ENCODE measurements at regions not wholly inside any gene's neighbourhood (a gene's known extent, or its start where the extent isn't known, plus 50 kb on each side); places are given as distances from the start of the nearest gene placed in this dataset.
"Not testable (repeated sequence)": the region's sequence is repeated elsewhere in the genome, so short reads cannot be mapped to it uniquely, and the experiment has no call there.

- no peak for DNase-seq (ENCODE audit: low spot score)
Observed at GRCh38 chr3:174336784-174337183, 522.4 kb upstream of the NAALADL2 start.

DNA sequence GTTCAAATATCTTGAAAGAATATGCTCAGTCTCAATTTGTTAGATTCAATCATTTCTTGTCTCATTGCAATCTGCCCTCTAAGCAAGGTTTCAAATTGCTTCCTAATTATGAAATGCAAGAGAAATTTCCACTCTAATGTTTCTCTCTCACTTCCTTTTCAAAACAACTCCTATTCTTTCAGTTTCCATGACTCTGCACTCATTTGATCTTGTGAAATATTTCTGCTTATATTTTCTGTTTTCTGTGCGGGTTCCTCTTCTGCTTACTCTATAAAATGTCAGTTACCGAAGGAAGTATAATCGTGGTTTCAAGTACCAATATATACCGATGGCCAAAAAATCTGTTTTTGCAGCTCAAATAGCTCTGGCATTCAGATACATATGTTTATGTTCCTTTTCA, 521.9 kb upstream of the NAALADL2 start:
- no peak for DNase-seq (ENCODE audit: low spot score)

GRCh38 chr3:174340624-174341587, 518.2 kb upstream of the NAALADL2 start:
- no peak for DNase-seq (ENCODE audit: low spot score)

DNA sequence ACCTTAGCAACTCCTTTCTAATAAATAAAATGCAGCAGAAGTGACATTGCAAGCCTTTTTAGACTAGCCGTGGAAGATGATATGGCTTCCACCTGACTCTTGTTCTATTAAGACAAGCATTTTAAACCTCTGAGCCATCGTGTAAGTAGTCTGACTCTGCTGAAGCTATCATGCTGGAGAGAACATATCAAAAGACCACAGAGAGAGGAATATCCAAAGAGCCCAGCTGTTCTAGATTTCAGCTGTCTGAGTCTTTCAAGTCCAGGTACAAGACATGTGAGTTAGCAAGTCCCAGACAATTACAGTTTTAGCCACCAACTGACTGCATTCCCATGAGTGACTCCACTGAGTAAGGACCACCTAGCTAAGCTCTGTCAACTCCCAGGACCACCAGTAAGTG, 517.0 kb upstream of the NAALADL2 start:
- no peak for DNase-seq (ENCODE audit: low spot score)

DNA sequence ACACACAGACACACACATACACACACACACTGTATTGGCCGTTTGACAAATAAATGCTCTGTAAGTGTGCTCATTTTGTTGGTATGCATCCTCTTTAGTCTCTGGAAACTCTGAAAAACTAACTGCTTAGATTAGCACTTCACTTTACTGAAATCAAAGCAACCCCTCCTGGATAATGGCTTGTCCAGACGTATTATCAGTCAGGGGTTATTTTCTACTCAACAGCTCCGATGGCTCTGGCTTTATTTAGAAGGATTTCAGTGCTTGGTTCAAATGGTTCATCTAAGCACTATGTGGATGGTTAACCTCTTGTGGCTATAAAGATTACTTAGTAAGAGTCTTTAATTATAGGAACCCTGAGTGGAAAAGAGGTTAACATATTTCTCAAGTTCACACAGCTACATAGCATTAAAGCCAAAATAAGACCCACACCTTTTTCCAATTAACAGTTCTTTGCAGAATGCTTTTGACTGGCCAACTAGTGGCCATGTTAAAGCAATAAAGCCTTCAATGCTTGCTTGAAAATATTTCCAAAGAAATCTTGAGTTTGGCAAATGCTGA, 516.1 kb upstream of the NAALADL2 start:
- DNase-seq (ENCODE audit: low spot score) = no peak

DNA sequence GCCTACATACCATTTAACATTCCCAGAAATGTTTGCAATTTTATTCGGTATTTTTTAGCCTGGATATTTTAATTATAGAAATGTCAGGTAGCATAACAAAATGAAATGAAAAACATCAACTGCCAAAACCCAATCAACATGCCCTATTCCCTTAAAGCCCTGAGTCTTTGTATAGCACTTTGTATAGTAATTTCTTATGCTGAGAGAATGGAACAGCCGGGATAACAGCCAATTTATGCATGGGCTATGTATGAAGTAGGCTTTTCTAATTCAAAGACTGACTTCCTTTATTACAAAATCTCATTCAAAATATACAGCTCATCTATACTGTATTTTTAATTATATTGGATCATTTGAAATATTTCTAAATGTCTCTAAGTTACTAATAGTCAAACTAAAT, 513.0 kb upstream of the NAALADL2 start:
- DNase-seq (ENCODE audit: low spot score) = no peak

- DNase-seq (ENCODE audit: low spot score) = no peak
Observed at GRCh38 chr3:174346571-174346970, 512.6 kb upstream of the NAALADL2 start.

- no peak for DNase-seq (ENCODE audit: low spot score)
Observed at GRCh38 chr3:174347474-174348138, 511.5 kb upstream of the NAALADL2 start.

DNA sequence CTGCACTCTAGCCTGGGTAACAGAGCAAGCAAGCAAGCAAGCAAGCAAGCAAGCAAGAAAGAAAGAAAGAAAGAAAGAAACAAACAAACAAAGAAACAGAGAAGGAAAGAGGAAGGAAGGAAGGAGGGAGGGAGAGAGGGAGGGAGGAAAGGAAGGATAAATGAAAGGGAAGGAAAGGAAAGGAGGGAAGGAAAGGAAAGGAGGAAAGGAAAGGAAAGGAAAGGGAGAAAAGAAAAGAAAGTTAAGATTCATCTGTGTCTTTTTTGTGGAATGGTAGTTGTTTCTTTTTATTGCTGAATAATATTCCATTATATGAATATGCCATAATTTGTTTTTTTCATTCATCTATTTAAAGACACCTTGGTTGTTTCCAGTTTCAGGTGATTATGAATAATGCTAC, 506.9 kb upstream of the NAALADL2 start:
- no peak for DNase-seq (ENCODE audit: low spot score)

DNA sequence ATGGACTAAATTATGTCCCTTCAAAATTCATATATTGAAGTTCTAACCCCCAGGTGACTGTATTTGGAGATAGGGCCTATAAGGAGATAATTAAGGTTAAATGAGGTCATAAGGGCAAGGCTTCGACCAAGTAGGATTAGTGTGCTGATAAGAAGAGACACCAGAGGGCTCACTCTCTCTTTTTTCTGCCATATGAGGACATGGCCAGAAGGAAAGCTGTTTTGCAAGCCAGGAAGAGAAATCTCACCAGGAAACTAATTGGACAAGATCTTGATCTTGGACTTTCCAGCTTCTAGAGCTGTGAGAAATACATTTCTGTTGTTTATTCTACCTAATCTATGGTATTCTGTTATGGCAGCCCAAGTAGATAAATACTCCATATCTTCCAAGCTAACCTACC, 503.6 kb upstream of the NAALADL2 start:
- no peak for DNase-seq (ENCODE audit: low spot score)

DNA sequence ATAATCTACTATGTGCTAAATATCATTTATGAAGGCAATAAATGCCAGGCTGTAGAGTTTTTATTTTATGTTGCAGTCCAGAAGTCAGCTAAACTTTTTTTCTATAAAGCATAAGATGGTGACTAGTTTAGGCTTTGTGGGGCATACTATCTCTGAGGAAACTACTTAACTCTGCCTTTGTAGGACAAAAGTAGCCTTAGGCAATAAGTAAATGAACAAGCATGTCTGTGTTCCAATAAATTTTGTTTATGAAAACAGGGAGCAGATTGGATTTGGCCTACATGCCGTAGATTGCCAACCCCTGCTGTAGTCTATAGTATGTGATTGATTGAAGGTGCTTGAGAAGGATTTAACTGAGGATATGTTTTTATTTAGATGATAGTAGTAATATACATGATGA, 502.5 kb upstream of the NAALADL2 start:
- no peak for DNase-seq (ENCODE audit: low spot score)

DNA sequence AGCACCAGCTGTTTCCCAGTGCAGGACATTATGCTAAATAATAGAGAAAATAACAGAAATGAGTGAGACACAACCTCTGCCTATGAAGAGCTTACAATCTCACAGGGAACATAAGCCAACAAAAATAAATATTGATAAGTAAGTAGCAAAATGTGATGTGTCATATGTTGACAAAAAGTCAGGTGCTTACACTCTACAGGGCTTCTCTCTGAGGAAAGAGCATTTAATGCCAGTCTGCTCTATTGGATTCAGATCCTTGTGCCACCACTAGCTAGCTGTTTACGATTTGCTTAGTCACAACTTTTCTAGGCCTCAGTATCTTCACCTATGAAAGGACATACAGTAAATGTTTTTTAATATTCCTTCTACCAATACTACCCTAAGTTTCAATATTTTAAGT, 500.9 kb upstream of the NAALADL2 start:
- DNase-seq (ENCODE audit: low spot score) = no peak

DNA sequence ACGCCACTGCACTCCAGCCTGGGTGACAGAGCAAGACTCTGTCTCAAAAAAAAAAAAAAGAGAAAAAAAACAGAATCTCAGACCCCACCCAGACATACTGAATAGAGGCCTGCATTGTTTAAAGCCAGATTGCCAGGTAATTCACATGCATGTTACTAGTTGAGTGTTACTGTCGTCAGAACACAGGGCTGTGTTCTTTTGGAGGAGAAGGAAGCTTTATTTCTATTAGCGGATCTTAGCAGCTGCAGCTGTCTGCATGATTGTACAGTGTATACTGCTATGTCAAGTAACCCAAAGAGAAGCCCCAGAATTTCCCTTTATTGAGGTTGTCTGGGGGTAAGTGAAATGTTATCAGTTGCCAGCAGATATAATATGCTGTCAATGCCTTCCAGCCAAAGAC, 496.6 kb upstream of the NAALADL2 start:
- no peak for DNase-seq (ENCODE audit: low spot score)

DNA sequence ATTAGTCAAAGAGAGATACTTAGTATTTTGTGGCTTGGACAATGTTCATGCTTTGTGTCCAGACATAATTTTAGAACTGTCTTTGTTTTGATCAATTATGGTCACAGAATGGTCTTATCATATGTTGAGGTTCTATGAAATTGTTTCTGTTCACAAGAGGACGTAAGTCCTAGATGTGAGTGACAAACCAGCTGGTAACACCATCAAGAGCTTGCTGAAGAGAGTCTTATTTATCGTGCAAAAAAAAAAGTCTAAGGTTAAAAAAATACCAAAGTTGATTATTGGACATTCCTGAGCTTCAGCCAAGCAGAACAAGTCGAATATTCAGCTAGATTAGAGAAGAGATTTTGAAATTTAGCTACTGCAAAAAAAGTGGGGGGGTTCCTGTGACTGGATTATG, 495.9 kb upstream of the NAALADL2 start:
- no peak for DNase-seq (ENCODE audit: low spot score)

DNA sequence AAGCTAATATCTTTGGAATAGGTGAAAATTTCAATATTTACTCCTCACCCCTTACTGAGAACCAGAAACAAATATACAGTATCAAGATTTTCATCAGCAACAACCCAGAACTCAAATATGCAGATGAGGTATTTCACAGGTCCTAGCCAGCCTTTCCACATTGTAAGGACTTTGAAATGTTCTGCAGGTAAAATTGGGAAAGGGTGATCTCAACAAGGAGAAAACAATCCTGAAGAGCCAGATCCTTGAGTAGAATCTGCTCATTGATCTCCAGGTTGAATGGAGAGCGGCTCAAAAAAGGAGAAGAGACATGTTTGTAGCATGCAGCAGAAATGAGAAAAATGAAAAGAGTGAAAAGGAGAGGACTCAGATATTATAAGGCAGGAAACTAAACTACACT, 493.3 kb upstream of the NAALADL2 start:
- no peak for DNase-seq (ENCODE audit: low spot score)

DNA sequence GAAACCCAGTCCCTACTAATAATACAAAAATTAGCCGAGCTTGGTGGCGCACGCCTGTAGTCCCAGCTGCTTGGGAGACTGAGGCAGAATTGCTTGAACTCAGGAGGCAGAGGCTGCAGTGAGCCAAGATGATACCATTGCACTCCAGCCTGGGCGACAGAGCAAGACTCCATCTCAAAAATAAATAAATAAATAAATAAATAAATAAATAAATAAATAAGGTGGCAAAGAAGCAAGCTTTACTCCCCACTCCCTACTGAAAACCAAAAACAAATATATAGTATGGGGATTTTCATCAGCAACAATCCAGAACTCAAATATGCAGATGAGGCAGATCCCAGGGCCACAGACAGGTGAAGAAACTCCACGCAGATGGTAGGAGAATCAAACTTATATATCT, 492.2 kb upstream of the NAALADL2 start:
- not testable (repeated sequence) for DNase-seq (ENCODE audit: low spot score)

GRCh38 chr3:174376346-174376745, 482.8 kb upstream of the NAALADL2 start:
- peak; percentile 24 for DNase-seq (ENCODE audit: low spot score)

- DNase-seq (ENCODE audit: low spot score) = no peak
Observed at GRCh38 chr3:174377096-174377495, 482.0 kb upstream of the NAALADL2 start.

GRCh38 chr3:174377684-174378083, 481.4 kb upstream of the NAALADL2 start:
- DNase-seq (ENCODE audit: low spot score) = no peak

GRCh38 chr3:174382878-174383277, 476.3 kb upstream of the NAALADL2 start:
- DNase-seq (ENCODE audit: low spot score) = no peak

- no peak for DNase-seq (ENCODE audit: low spot score)
Observed at GRCh38 chr3:174387736-174388135, 471.4 kb upstream of the NAALADL2 start.

- DNase-seq (ENCODE audit: low spot score) = peak; percentile 9
Observed at GRCh38 chr3:174397848-174398247, 461.3 kb upstream of the NAALADL2 start.

GRCh38 chr3:174398761-174399160, 460.4 kb upstream of the NAALADL2 start:
- no peak for DNase-seq (ENCODE audit: low spot score)

Measured in AG08396 (cell line).